GM19452 (cell line): ENCODE measurements at regions not wholly inside any gene's neighbourhood (a gene's known extent, or its start where the extent isn't known, plus 50 kb on each side); places are given as distances from the start of the nearest gene placed in this dataset.

Source experiments
- ATAC-seq: cut with Tn5 transposase; IDR thresholded peaks from one replicate; pipeline ENCODE4 v1.9.1; 2021; ENCODE audit not compliant: unreplicated experiment

- ATAC-seq, result no peak
Observed at GRCh38 chr2:225097035-225097434, 54.8 kb upstream of the DOCK10 start.
